SK-N-MC (cell line): ENCODE measurements at regions not wholly inside any gene's neighbourhood (a gene's known extent, or its start where the extent isn't known, plus 50 kb on each side); places are given as distances from the start of the nearest gene placed in this dataset.
"Not testable (repeated sequence)": the region's sequence is repeated elsewhere in the genome, so short reads cannot be mapped to it uniquely, and the experiment has no call there.

Experiments
- EZH2 ChIP-seq: fragments of 200-600 bp; sonication (generic); IDR thresholded peaks from one replicate; pipeline ENCODE4 v1.6.1; 2017; ENCODE audit warnings: antibody characterized with exemption
- POLR2AphosphoS5 ChIP-seq: IDR thresholded peaks from 2 replicates; pipeline ENCODE4 v1.6.1; 2012; ENCODE audit warnings: mild to moderate bottlenecking, low read depth, low read length, borderline replicate concordance

GRCh38 chr4:187695531-187695930 is 300.0 kb upstream of the ZFP42 start:
- TF ChIP-seq POLR2AphosphoS5, EZH2: not testable (repeated sequence)
